ENCODE measurements at regions not wholly inside any gene's neighbourhood (a gene's known extent, or its start where the extent isn't known, plus 50 kb on each side); places are given as distances from the start of the nearest gene placed in this dataset.

GRCh38 chr10:4509405-4509804 lies 316.6 kb upstream of the AKR1E2 start:
- TF ChIP-seq POLR2A (IDR thresholded peaks at IDR 0.05) (no peak), CTCF (IDR thresholded peaks at IDR 0.05) (no peak)

Measured in thyroid gland (tissue), 4 donors.